ENCODE measurements at regions not wholly inside any gene's neighbourhood (a gene's known extent, or its start where the extent isn't known, plus 50 kb on each side); places are given as distances from the start of the nearest gene placed in this dataset.

DNA sequence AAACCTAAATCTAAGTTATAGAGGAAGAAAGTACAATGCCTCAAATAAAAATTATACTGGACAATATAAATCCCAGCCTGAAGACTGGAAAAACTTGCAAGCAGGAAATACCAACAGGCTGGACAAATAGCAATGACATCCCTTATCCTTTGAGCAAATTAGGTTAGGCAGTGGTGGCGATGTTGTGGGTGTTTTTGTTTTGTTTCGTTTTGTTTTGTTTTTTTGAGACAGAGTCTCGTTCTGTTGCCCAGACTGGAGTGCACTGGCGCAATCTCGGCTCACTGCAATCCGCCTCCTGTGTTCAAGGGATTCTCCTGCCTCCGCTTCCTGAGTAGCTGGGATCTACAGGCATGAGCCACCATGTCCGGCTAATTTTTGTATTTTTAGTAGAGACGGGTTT, 57.3 kb upstream of the TES start:
- no peaks in the 10 kb centered on the region for H3K4me1 Mint-ChIP-seq (ENCODE audit: low read depth, unreplicated experiment)
- DNase-seq (ENCODE audit: low read depth): no peak
- H3K79me2 ChIP-seq (ENCODE audit: insufficient read depth, low read length): no peaks in the 10 kb centered on the region
- H3K9me3 ChIP-seq (ENCODE audit: insufficient read depth, low read depth, low read length): no peaks in the 10 kb centered on the region
- no peak overlapping the region for H2AFZ ChIP-seq (ENCODE audit: low read depth, low read length)
- no peak overlapping the region for H3K4me3 ChIP-seq (ENCODE audit: insufficient read depth, low read depth, low read length)
- TF ChIP-seq EZH2 (IDR thresholded peaks at IDR 0.05; ENCODE audit: insufficient read depth, low read length) (no peak), CTCF (IDR thresholded peaks at IDR 0.05; ENCODE audit: insufficient read depth, low read depth, low read length) (no peak)
- H3K27me3 ChIP-seq (ENCODE audit: insufficient read depth, low read length): no peaks in the 10 kb centered on the region
- no peak overlapping the region for H3K27ac ChIP-seq (ENCODE audit: low read depth, low read length)
- FAIRE-seq: no peak
- no peaks in the 10 kb centered on the region for H3K4me1 ChIP-seq (ENCODE audit: insufficient read depth, low read length)
- no peak overlapping the region for H3K27ac Mint-ChIP-seq (ENCODE audit: unreplicated experiment)
- no peak overlapping the region for H3K4me3 Mint-ChIP-seq (ENCODE audit: unreplicated experiment)
- no peak overlapping the region for H3K9ac ChIP-seq (ENCODE audit: low read length)
- no peaks in the 10 kb centered on the region for H3K36me3 Mint-ChIP-seq (ENCODE audit: low read depth, unreplicated experiment)
- H3K4me2 ChIP-seq (ENCODE audit: low read length): peak overlapping the region; percentile 40
- no peaks in the 10 kb centered on the region for H4K20me1 ChIP-seq (ENCODE audit: insufficient read depth, low read length)
- H3K36me3 ChIP-seq (ENCODE audit: insufficient read depth, low read length): no peaks in the 10 kb centered on the region
- H3K27me3 Mint-ChIP-seq (ENCODE audit: low read depth, unreplicated experiment): no peaks in the 10 kb centered on the region
- H3K9me3 Mint-ChIP-seq (ENCODE audit: unreplicated experiment): no peaks in the 10 kb centered on the region

DNA sequence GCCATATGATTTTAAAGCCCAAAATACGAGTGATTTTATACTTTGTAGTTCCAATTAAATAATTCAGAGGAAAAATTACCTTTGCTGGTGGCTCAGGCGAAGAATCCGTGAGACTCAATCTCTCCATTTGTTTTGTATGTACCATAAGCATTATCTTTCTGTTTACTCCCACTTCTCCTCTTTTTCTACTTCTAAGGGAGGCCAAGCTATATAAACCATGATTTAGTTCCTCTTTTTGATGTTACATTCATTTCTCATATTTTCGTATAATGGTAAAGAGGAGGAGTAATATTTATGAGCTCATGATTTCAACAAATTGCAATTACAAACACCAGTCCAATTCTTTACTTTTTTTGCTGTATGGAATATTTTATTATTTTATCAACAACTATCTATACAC, 50.6 kb upstream of the TES start:
- H2AFZ ChIP-seq (ENCODE audit: low read depth, low read length): no peak overlapping the region
- H3K4me3 Mint-ChIP-seq (ENCODE audit: unreplicated experiment): no peak overlapping the region
- peaks cover 6% of the 10 kb centered on the region for H3K4me1 Mint-ChIP-seq (ENCODE audit: low read depth, unreplicated experiment)
- H3K36me3 Mint-ChIP-seq (ENCODE audit: low read depth, unreplicated experiment): no peaks in the 10 kb centered on the region
- no peak overlapping the region for H3K4me3 ChIP-seq (ENCODE audit: insufficient read depth, low read depth, low read length)
- no peaks in the 10 kb centered on the region for H3K79me2 ChIP-seq (ENCODE audit: insufficient read depth, low read length)
- H3K36me3 ChIP-seq (ENCODE audit: insufficient read depth, low read length): no peaks in the 10 kb centered on the region
- TF ChIP-seq EZH2 (IDR thresholded peaks at IDR 0.05; ENCODE audit: insufficient read depth, low read length): no peak
- no peak overlapping the region for H3K9ac ChIP-seq (ENCODE audit: low read length)
- no peaks in the 10 kb centered on the region for H4K20me1 ChIP-seq (ENCODE audit: insufficient read depth, low read length)
- DNase-seq (ENCODE audit: low read depth) (no peak), FAIRE-seq (peak; percentile 9)
- no peak overlapping the region for H3K27ac ChIP-seq (ENCODE audit: low read depth, low read length)
- H3K4me1 ChIP-seq (ENCODE audit: insufficient read depth, low read length): no peaks in the 10 kb centered on the region
- H3K27me3 ChIP-seq (ENCODE audit: insufficient read depth, low read length): no peaks in the 10 kb centered on the region
- H3K4me2 ChIP-seq (ENCODE audit: low read length): no peak overlapping the region
- H3K27ac Mint-ChIP-seq (ENCODE audit: unreplicated experiment): no peak overlapping the region
- no peaks in the 10 kb centered on the region for H3K27me3 Mint-ChIP-seq (ENCODE audit: low read depth, unreplicated experiment)
- H3K9me3 ChIP-seq (ENCODE audit: insufficient read depth, low read depth, low read length): no peaks in the 10 kb centered on the region
- no peaks in the 10 kb centered on the region for H3K9me3 Mint-ChIP-seq (ENCODE audit: unreplicated experiment)
